Tongue (tissue), 1 donor: ENCODE measurements at regions not wholly inside any gene's neighbourhood (a gene's known extent, or its start where the extent isn't known, plus 50 kb on each side); places are given as distances from the start of the nearest gene placed in this dataset.
A peak's percentile ranks its signal among the peaks of the same experiment; 100 is the strongest.
"Not testable (repeated sequence)": the region's sequence is repeated elsewhere in the genome, so short reads cannot be mapped to it uniquely, and the experiment has no call there.

Experiments
- DNase-seq: peaks from one replicate; pipeline ENCODE4 v3.0.0-alpha.2; 2015

DNA sequence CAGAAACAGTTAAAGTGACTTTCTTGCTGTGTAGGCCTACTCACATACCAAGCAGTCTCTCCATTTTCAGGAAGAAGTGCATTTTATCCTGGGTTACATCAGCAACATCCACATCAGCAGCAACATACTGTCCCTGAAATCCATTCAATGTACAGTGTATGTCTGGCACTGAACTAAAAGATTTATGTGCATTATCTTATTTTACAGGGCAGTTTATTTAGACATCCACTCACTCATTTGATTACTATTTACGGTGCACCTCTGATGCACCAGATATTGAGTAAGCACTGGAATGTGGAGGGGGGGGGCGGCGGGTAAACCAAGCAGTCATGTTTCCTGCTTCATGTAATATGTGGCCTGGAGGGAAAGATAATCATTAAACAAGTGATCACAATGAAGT lies 1128.2 kb downstream of the BCL11A start:
- DNase-seq: no peak

DNA sequence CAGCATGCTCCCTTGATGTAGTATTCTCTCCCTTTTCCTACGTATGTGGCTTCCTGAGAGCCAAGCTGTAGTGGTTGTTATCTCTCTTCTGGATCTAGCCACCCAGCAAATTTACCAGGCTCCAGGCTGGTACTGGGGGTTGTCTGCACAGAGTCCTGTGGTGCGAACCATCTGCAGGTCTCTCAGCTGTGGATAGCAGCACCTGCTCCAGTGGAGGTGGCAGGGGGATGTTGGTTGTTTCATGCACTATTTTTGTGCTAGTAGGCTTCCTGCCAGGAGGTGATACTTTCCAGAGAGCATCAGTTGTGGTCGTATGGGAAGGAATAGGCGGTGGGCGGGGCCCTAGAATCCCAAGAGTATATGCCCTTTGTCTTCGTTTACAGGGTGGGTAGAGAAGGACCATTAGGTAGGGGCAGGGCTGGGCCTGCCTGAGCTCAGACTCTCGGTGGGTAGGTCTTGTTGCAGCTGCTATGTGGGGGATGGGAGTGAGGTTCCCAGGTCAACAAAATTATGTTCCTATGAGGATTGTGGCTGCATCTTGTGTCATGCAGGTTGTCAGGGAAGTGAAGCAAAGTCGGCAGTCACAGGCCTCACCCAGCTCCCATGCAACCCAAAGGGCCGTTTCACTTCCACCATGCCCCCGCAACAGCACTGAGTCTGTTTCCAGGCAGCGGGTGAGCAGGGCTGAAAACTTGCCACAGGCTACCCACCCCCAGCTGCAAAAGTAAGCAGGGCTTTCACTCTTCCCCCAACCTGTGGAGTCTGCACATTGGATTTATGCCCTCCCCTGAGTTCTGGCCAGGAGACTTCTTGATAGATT lies 1139.5 kb downstream of the BCL11A start:
- no peak for DNase-seq

DNA sequence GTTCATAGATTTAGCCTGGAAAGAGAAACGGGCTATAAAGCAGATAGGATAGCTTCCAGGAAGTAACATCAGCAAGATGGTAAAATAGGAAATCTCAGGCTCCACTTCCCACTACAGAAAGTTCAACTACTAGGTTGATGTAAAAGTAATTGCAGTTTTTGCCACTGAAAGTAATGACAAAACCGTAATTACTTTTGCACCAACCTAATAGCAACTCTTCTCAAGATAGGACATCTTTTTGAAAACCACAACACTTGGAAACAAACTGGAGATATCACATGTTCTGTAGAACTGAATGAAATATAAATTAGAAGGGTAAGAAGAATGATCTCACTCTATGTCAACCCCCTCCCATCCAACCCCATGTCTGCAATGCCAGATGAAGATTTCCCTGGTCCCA lies 1154.3 kb downstream of the BCL11A start:
- no peak for DNase-seq

DNA sequence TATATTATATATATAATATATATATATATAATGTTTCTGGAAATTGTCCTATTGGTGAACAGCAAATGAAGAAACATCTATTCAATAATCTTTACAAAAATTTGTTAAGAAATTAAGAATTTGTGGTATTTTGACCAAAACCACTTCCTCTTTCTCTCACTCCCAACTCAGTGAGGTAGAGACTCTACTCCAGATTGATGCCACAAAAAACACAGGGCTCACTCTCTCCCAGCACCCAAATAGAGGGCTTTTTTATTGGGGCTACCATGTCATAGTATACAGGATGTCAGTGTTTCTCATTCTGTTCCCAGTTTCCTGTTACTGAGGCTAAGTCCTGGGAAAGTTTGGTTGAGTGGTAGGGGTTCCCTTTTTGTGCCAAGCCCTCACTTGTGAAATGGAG lies 1155.4 kb downstream of the BCL11A start:
- DNase-seq: no peak

DNA sequence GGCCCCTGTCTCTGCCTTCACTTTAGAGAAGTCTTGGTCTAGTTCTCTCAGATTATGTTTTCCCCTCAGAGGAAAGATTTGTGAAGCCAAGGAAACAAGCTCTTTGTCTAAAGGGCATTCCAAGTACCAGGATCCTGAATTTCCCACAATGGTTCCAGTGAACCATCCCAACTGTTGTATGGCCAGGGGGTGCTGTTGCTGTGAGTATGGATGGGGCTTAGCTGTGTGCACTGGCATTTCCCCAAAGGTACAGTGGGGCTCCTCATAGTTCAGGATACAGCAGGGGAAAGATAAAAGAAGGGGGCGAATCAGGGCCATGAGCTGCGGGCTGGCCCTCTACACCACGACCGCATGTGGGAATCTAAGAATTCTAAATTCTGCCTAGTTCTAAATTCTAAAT lies 1154.0 kb upstream of the FANCL start:
- DNase-seq: no peak

DNA sequence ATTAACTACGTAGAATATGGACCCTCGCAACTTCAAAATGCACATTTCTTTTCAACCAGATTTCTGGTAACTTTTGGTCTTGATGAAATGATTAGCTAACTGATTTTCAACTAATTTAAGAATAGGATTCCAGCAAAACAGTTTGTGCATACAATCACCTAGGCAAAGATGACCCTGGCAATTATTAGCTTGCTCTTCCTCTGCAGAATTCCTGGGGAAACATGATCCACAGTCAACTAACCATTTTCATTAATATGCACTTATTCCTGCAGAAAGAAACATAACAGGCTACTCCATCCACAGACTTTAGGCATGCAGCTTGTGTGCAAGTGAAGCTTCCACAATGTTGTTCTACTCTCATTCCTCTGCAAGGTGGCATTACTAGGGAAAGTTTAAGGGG lies 1150.8 kb upstream of the FANCL start:
- DNase-seq: no peak

DNA sequence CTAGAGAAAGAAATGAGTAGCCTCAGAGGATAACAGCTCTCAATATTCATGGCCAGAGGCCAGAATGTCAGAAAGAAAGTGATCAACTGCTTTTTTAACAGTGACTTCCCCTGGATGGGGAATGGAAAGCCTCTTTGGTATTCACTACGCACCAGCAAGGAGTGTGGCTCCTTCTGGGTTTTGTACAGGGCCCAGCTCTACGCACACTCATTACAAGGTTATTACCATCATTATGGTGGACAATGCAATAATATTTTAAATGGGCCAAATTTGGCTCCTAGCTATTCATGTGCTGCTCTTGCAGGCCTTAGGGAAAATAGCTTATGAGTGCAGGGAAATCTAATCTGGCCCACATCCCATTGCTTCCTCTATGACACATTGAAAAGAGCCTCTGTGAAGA lies 1149.5 kb upstream of the FANCL start:
- DNase-seq: no peak

DNA sequence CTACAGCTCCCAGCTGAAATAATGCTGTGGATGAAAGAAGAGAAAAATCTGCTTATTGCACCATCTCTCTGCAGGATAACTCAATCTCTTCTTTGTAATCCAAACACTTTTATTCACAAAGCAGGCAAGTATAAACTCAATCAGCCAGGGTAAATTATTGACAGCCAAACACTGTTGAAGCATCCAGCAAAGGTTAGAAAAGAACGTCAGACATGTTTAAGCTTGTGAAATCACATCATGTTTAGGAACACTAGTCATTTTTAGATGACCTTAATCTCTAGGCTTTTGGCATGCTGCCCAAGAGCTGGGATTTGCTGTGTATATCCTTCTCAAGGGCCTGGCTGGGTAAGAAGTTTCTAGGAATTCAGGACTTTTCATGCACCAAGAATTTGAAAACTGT lies 1148.1 kb upstream of the FANCL start:
- DNase-seq: peak; percentile 61

DNA sequence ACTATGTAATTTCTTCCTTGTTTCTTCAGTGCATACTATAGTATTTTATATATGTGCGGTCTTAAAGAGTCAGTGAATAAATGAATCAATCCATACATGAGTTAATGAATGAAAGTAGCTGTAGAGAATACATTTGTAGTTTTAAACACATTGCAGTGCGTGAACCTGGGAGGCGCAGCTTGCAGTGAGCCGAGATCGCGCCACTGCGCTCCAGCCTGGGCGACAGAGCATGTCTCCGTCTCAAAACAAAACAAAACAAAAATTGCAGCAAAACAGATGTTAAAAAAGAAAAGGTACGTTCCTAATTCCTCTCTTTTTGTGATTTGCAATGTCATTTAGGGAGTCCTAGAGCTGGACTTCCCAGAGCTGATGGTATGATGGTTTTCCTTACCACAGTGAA lies 1144.8 kb upstream of the FANCL start:
- no peak for DNase-seq

DNA sequence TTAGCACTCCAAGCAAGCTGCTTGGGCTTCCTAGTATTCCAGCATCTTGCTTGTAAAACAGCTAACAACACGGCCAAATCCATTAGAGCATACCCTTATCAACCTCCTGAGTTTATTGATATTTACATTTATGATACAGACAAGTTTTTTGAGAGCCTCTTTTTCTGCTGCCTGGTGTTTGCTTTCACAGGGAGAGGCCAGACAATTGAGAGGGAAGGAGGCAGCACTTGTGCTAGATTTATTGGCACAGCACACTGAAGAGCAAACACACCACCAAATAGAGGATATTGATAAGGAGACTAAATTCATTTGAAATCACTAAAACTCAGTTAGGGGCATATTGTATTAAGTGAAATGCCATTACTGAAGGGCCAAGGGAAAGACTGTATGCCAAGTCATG lies 1142.3 kb upstream of the FANCL start:
- DNase-seq: no peak

DNA sequence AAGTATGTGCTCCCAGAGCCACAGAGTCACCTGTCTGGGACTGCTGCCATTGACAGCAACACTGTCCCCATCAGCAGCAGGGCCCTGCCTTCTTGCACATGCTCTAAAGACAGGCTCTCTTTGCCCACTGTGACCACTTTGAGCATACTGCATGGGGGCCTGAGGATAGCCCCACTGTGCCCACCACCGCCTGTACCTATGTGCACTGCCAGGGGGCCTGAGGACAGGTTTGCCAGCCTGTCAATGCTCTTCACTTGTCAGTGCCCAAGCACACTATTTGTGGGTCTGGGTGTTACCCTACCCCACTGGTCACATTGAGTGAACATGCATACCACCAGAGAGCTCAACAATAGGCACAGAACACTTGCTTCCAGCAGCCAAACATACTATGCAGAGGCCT lies 1137.0 kb upstream of the FANCL start:
- no peak for DNase-seq

DNA sequence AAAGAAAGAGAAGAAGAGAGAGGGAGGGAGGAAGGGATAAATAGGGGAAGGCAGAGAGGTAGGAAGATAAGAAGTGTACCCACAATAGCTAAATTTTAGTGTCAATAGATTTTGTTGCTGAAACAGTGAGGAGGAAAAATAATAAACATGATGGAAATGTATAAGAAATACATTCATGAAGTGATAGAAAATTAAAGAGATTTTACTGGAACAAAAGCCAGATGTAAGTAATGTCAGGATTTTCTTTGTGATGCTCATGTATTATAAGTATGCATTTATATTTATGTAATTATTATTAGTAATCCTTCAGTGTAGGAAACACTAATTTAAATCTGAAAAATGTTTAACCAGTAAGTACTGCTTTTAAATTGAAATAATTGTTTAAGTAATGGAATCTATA lies 1125.2 kb upstream of the FANCL start:
- no peak for DNase-seq

DNA sequence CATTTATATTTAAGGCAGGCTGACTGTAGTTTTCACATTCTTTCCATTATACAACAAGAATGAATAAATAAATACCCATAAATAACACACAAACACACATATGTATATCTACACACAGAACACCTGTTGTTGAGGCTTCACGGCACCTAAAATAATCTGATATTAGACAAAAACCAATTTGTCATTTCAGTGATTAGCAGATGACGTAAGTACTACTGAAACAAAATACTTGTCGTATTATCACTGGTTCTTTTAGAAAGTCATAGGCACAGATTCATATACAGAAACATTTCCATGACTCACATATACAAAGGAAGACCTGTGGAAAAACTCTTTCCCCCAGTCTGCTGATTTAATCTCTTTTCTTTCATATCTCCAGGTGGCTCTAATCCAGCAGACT lies 1113.4 kb upstream of the FANCL start:
- no peak for DNase-seq

DNA sequence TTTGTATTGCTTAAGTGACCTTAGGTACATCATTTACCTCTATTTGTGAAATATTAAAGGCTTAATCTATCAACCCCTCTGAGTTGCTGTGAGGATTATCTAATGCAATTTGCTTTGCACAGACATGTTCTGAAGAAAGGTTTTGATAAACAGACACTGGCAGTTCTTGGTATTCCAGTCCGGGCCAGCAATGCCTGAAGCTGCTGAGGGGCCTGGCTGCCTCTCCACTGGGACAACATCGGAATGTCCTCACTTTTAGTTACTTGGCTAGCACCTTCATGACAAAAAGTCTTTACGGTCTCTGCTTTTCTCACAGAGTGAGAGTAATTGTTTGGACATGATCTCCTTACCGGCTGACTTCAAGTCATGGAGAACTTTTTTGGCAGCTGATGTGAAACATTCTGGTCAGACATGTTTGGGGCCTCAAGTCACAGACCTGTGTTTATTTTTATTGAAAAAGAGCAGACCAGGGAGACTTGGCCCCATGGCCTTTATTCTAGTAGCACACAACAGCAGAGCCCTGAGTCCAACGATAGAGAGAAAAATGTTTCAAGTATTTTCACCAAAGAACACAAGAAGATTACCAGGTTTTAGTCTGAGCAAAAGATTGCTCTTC lies 1112.3 kb upstream of the FANCL start:
- DNase-seq: peak; percentile 59

DNA sequence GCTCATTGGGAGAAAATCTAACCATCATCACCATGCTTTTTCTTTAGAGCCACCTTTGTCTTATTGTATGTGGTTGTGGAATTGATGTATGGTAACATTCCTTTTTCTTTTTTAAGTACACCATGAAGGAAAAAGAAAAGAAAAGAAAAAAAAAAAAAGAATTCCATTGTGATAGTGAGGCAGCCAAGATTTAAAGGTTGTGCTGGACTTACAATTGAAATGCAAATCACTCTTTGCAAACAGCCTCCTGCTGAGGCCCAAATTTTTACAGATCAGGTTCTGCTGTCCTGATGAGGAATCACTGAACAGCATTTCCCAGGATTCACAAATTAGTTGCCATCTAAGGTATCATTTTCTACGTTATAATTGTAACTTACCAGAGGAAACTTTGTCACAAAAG lies 1101.0 kb upstream of the FANCL start:
- DNase-seq: no peak

DNA sequence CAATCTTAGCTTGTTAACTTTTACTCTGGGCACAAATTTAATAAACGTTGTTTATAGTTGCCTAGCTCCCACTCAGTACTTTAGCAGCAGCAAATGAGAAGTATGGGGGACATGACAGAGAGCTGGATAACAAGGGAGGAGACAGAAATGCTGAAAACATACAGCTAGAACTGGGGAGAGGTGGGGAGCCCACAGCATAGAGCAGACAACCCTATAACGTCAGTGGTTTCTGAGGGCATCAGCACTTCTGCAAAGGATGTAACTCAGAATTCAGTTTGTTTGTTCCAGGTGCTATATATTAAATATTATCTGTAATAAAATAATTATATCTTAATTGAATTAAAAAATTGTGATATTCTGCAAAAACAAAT lies 1098.7 kb upstream of the FANCL start:
- DNase-seq: no peak

DNA sequence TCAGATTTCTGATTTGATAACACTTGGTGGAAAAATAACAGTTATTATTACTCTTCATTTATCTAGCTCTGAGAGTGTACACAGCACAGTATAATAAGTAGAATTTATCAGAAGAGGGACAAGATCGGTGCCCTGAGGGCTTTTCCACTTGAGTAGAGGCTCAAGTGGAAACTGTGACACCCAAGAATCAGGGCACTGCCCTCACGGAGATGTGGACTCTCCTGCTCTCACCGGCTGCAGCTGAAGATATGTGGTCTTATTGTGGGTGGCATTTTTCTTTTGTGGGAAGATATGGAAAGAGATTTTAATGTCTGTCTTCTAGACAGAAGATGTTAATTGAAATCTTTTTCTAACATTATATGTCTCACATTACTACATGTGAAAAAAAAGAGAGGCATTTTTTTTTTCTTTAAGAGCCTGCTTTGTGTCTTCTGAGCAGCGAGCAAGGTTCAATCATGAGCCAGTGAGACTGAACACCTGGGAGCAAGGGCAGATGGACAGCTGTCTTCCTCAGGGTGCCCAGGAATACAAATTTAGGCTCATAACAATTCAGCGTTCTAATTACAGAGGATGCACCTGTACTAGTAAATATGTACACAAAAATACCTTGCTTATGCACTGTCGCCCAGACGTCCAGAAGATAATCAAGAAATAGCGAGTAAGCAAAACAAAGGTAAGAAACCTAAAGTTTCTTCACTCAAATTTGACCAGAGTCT lies 1098.2 kb upstream of the FANCL start:
- no peak for DNase-seq

DNA sequence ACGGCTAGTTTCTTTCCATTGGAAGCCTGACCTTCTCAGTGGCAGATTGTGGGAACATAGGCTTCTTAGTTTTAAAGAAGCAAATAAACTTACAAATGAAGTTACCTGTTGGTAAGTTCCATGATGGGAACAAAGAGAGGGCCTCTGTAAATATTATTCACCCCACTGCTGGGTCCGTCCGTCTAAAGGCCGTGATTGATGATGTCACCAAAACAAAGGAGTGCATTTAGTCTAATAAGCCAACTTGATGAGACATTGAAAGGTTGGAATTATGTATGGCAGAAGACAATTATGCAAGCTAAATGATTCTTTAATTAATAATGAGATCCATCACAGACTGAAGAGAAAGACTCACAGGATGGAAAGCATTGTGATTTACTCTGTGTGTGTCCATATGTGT lies 1091.9 kb upstream of the FANCL start:
- no peak for DNase-seq

DNA sequence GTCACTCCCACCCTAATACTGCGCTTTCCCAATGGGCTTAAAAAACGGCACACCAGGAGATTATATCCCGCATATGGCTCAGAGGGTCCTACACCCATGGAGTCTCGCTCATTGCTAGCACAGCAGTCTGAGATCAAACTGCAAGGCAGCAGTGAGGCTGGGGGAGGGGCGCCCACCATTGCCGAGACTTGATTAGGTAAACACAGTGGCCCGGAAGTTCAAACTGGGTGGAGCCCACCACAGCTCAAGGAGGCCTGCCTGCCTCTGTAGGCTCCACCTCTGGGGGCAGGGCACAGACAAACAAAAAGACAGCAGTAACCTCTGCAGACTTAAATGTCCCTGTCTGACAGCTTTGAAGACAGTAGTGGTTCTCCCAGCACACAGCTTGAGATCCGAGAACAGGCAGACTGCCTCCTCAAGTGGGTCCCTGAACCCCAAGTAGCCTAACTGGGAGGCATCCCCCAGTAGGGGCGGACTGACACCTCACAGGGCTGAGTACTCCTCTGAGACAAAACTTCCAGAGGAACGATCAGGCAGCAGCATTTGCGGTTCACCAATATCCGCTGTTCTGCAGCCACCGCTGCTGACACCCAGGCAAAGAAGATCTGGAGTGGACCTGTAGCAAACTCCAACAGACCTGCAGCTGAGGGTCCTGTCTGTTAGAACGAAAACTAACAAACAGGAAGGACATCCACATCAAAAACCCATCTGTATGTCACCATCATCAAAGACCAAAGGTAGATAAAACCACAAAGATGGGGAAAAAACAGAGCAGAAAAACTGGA lies 1085.6 kb upstream of the FANCL start:
- not testable (repeated sequence) for DNase-seq

DNA sequence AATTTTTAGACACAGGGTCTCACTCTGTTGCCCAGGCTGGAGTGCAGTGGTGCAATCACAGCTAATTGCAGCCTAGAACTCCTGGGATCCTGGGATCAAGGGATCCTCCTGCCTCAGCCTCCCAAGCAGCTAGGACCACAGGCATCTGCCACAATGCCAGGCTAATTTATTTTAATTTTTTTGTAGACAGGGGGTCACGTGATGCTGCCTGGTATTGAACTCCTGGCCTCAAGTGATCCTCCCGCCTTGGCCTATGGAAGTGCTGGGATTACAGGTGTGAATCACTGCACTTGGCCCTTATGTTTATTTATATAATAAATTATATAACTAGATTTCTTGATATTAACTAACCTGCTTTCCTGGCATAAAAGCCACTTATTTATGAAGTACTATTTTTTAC lies 1081.7 kb upstream of the FANCL start:
- no peak for DNase-seq

DNA sequence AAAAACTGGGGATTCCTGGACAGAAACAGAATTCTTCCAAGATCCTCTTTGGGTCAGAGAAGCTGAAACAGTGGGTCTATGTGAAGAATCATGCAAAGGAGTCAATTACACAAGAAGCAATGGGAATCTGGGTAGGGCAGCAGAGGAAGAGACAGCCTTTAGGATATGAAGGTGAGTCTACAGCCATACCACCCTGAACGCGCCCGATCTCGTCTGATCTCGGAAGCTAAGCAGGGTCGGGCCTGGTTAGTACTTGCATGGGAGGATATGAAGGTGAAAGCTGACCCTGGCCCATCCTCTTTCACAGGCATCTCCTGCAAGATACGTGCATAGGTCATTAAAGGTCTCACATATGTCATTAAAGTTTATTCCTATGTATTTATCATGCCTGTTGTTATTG lies 1080.9 kb upstream of the FANCL start:
- no peak for DNase-seq

DNA sequence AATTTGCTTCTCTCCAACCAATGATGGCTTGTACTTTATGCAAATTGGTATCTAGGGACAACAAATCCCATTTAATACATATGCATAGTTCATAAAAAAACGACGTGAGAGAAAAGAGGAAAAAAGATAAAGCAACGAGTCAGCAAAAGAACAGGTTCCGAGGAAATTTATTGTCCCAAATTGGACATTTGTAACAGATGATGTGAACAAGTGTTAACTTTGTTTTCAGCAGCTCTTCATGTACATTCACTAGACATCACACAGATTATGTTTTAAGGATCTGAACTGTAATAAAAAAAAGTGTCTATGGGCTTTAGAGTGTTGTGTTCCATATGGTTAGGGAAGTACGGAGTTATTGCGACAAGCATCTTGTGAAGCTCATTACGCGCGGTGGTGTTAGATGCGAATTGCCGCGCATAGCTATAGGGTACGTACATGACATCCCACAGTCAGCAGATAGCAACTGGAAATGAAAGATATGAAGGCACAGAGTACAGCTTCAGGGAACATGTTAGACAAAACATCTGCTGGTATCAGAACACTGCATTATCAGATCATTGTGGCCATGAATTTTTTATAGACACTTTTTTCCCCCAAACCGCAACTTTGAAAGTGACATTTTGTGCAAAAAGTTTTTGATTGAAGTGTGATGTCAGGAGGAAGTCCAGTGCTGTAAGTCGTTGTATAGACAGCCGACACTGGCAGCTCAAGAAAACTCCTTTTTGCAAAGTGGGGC lies 1073.1 kb upstream of the FANCL start:
- no peak for DNase-seq
